ENCODE measurements at regions not wholly inside any gene's neighbourhood (a gene's known extent, or its start where the extent isn't known, plus 50 kb on each side); places are given as distances from the start of the nearest gene placed in this dataset.
"Not testable (repeated sequence)": the region's sequence is repeated elsewhere in the genome, so short reads cannot be mapped to it uniquely, and the experiment has no call there.

DNA sequence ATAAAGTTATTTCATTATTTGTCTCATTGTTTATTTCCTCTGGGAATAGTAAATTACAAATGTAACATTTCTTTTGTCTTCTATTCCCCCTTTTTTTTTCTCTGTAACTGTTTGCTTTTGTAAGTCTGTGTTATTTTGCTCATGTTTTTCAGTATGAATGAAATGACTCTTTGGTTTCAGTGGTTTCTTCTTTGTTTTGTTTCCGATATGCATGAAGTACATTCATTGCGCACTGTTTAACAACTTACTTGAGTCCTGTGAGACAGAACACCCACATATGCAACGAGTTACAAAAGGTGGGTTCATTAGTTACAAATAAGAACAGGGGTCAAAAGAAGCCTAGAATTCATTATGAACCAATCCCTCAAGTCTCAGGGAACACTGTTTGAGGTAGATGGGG is 175.0 kb upstream of the UGT8 start:
- CTCF ChIA-PET: no interaction called here
- Mint-ChIP-seq H3K9me3 (ENCODE audit: low read depth, unreplicated experiment) (peaks cover 2% of the 10 kb centered on the region), H3K4me3 (ENCODE audit: low read depth, unreplicated experiment) (no peak overlapping the region), H3K4me1 (ENCODE audit: low read depth, unreplicated experiment) (peaks cover 8% of the 10 kb centered on the region), H3K27ac (ENCODE audit: unreplicated experiment) (no peak overlapping the region), H3K27me3 (ENCODE audit: unreplicated experiment) (no peaks in the 10 kb centered on the region), H3K36me3 (ENCODE audit: insufficient read depth, unreplicated experiment) (no peaks in the 10 kb centered on the region)
- no peak for DNase-seq
- TF ChIP-seq, protein P1, sequence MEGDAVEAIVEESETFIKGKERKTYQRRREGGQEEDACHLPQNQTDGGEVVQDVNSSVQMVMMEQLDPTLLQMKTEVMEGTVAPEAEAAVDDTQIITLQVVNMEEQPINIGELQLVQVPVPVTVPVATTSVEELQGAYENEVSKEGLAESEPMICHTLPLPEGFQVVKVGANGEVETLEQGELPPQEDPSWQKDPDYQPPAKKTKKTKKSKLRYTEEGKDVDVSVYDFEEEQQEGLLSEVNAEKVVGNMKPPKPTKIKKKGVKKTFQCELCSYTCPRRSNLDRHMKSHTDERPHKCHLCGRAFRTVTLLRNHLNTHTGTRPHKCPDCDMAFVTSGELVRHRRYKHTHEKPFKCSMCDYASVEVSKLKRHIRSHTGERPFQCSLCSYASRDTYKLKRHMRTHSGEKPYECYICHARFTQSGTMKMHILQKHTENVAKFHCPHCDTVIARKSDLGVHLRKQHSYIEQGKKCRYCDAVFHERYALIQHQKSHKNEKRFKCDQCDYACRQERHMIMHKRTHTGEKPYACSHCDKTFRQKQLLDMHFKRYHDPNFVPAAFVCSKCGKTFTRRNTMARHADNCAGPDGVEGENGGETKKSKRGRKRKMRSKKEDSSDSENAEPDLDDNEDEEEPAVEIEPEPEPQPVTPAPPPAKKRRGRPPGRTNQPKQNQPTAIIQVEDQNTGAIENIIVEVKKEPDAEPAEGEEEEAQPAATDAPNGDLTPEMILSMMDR (IDR thresholded peaks at IDR 0.05; ENCODE audit: unreplicated experiment): no peak
- BruUV-seq (replicated peaks): no TSS peak
- intact Hi-C loops (cut with micrococcal nuclease; ENCODE audit: unreplicated experiment): no loop called here

DNA sequence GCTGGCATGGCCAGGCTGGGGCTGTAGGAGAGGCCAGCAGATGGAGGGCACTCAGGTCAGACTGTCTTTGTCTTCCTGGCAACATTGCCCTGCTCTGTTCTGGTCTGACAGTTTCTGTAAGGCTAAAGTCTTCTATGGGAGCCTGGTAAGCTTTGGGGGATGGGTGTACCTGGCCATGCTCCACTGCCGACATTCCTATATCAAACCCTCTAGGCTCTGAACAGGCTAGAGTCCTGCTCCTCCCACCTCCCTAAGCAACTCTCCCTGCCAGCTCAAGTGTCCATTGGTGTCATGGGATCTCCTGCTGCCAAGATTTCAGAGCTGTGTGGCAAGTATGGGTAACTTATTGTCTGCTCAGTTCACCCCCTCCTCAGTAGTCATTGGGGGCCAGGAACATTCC is 163.5 kb upstream of the UGT8 start:
- no peak overlapping the region for H3K27ac Mint-ChIP-seq (ENCODE audit: unreplicated experiment)
- no peaks in the 10 kb centered on the region for H3K4me1 Mint-ChIP-seq (ENCODE audit: low read depth, unreplicated experiment)
- no peaks in the 10 kb centered on the region for H3K9me3 Mint-ChIP-seq (ENCODE audit: low read depth, unreplicated experiment)
- DNase-seq: no peak
- H3K4me3 Mint-ChIP-seq (ENCODE audit: low read depth, unreplicated experiment): no peak overlapping the region
- H3K27me3 Mint-ChIP-seq (ENCODE audit: unreplicated experiment): no peaks in the 10 kb centered on the region
- H3K36me3 Mint-ChIP-seq (ENCODE audit: insufficient read depth, unreplicated experiment): no peaks in the 10 kb centered on the region
- TF ChIP-seq, protein P1 (IDR thresholded peaks at IDR 0.05; ENCODE audit: unreplicated experiment): no peak
- CTCF ChIA-PET: no interaction called here
- intact Hi-C loops (cut with micrococcal nuclease; ENCODE audit: unreplicated experiment): no loop called here
- no TSS peak for BruUV-seq (replicated peaks)

DNA sequence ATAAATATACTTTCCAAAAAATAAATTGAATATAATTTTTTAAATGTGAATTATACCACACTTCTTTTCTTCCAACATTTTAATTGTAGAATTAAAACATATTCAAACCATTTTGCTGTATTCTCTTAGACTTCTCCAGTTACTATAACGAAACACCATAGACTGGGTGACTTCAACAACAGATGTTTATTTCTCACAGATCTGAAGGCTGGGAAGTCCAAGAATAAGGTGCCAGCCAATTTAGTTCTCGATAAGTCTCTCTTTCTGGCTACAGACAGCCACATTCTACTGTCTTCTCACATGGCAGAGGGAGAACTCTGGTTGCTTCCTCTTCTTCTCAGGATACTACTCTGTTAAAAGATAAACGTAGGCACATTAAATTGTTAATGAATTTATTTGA is 155.8 kb upstream of the UGT8 start:
- no peak for DNase-seq
- Mint-ChIP-seq H3K36me3 (ENCODE audit: insufficient read depth, unreplicated experiment) (no peaks in the 10 kb centered on the region), H3K4me1 (ENCODE audit: low read depth, unreplicated experiment) (peaks cover 7% of the 10 kb centered on the region), H3K4me3 (ENCODE audit: low read depth, unreplicated experiment) (no peak overlapping the region), H3K27ac (ENCODE audit: unreplicated experiment) (no peak overlapping the region), H3K9me3 (ENCODE audit: low read depth, unreplicated experiment) (no peaks in the 10 kb centered on the region), H3K27me3 (ENCODE audit: unreplicated experiment) (no peaks in the 10 kb centered on the region)
- no TSS peak for BruUV-seq (replicated peaks)
- intact Hi-C loops (cut with micrococcal nuclease; ENCODE audit: unreplicated experiment): no loop called here
- CTCF ChIA-PET: no interaction called here
- TF ChIP-seq, protein P1 (IDR thresholded peaks at IDR 0.05; ENCODE audit: unreplicated experiment): no peak

DNA sequence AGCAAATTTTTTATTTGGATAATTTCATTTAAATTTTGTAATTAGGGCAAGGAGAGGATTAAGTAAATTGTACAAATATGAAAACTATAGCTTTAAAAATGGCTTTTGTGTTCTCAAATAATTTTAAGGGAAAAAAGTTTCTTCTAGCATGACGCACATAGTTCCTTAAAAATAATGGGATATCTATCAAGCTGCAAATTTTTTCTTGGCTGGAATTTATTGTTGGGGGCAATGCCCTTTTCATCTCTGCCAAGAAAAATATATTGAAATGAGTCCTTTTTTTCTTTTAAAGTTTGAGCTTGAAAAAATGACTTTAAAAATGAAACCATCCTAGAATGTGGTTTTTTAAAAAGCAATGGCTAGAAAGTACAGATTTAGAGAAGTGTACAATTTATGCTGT is 154.4 kb upstream of the UGT8 start:
- no peaks in the 10 kb centered on the region for H3K9me3 Mint-ChIP-seq (ENCODE audit: low read depth, unreplicated experiment)
- intact Hi-C loops (cut with micrococcal nuclease; ENCODE audit: unreplicated experiment): no loop called here
- no peak overlapping the region for H3K4me3 Mint-ChIP-seq (ENCODE audit: low read depth, unreplicated experiment)
- BruUV-seq (replicated peaks): no TSS peak
- H3K27me3 Mint-ChIP-seq (ENCODE audit: unreplicated experiment): no peaks in the 10 kb centered on the region
- TF ChIP-seq, protein P1 (IDR thresholded peaks at IDR 0.05; ENCODE audit: unreplicated experiment): no peak
- DNase-seq: no peak
- H3K27ac Mint-ChIP-seq (ENCODE audit: unreplicated experiment): no peak overlapping the region
- H3K36me3 Mint-ChIP-seq (ENCODE audit: insufficient read depth, unreplicated experiment): no peaks in the 10 kb centered on the region
- H3K4me1 Mint-ChIP-seq (ENCODE audit: low read depth, unreplicated experiment): peaks cover 7% of the 10 kb centered on the region
- CTCF ChIA-PET: no interaction called here

DNA sequence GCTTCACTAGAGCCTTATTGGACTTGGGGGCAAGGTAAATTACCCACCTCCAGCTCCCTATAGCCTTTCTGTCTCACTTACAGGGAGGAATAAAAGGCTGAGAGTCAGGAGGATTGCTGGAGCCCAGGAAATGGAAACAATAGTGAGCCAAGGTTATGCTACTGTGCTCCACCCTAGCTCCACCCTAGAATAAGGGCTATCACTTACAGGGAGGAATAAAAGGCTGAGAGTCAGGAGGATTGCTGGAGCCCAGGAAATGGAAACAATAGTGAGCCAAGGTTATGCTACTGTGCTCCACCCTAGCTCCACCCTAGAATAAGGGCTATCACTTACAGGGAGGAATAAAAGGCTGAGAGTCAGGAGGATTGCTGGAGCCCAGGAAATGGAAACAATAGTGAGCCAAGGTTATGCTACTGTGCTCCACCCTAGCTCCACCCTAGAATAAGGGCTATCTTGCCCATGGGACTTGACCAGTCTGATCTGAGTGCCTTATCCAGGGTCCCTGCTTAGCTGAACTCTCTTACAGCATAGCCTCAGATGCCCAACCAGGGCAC is 150.6 kb upstream of the UGT8 start:
- H3K27ac Mint-ChIP-seq (ENCODE audit: unreplicated experiment); BruUV-seq (replicated peaks); H3K27me3 Mint-ChIP-seq (ENCODE audit: unreplicated experiment); H3K9me3 Mint-ChIP-seq (ENCODE audit: low read depth, unreplicated experiment); H3K36me3 Mint-ChIP-seq (ENCODE audit: insufficient read depth, unreplicated experiment); H3K4me1 Mint-ChIP-seq (ENCODE audit: low read depth, unreplicated experiment); H3K4me3 Mint-ChIP-seq (ENCODE audit: low read depth, unreplicated experiment); intact Hi-C loops (cut with micrococcal nuclease; ENCODE audit: unreplicated experiment); DNase-seq: not testable (repeated sequence)
- CTCF ChIA-PET: interaction anchor here (0.6 kb wide), 1 partner anchor 639 kb away, joined by 7 read pairs; no protein-coding TSS in a partner anchor

Data from Calu3 (cell line).